CD4-positive, alpha-beta T cell (primary cell): ENCODE measurements at regions not wholly inside any gene's neighbourhood (a gene's known extent, or its start where the extent isn't known, plus 50 kb on each side); places are given as distances from the start of the nearest gene placed in this dataset.
A peak's percentile ranks its signal among the peaks of the same experiment; 100 is the strongest.

Experiments used
- ATAC-seq: fragments of 200-7000 bp; cut with Tn5 transposase; one replicate; pipeline ENCODE4 v1.10.0; 2022; ENCODE audit warnings: mild to moderate bottlenecking; ENCODE audit not compliant: poor library complexity
- CTCF ChIA-PET: fragments of 350-600 bp; sonication (Branson Sonifier 250); formaldehyde crosslinking; loops from one replicate; lab custom pipeline; 2021; ENCODE audit warnings: antibody characterized with exemption, inconsistent platforms; lab: Charles Lee
- POLR2A ChIA-PET: fragments of 350-600 bp; sonication (Branson Sonifier 250); formaldehyde crosslinking; loops from one replicate; lab custom pipeline; 2021; ENCODE audit warnings: antibody characterized with exemption, inconsistent platforms; lab: Charles Lee
- DNase-seq, 14 experiments: peaks; one replicate each; pipeline ENCODE4 v3.0.0-alpha.2; 2013 to 2020; ENCODE audit warnings: mixed read lengths in 2 of 14
- H3K27ac ChIP-seq, 2 donors: one replicate each; pipeline versions ENCODE4 v1.5.1 to v1.7.0; 2013; ENCODE audit warnings: low read length in 2 of 2, low read depth in 1 of 2, mild to moderate bottlenecking in 1 of 2
- H3K27me3 ChIP-seq, 2 experiments: 1 replicate in 1 of 2; 2 replicates in 1 of 2; pipeline versions ENCODE4 v1.6.1 to v1.7.0; 2013; ENCODE audit warnings: low read length in 2 of 2, control low read depth in 1 of 2, mild to moderate bottlenecking in 1 of 2, moderate library complexity in 1 of 2; ENCODE audit not compliant: insufficient read depth in 2 of 2, control insufficient read depth in 1 of 2
- H3K36me3 ChIP-seq: one replicate; pipeline ENCODE4 v1.6.1; 2013; ENCODE audit warnings: low read length, control low read depth; ENCODE audit not compliant: insufficient read depth
- H3K4me1 ChIP-seq: one replicate; pipeline ENCODE4 v1.6.1; 2013; ENCODE audit warnings: low read length, control low read depth; ENCODE audit not compliant: insufficient read depth
- H3K4me3 ChIP-seq: one replicate; pipeline ENCODE4 v1.5.1; 2013; ENCODE audit warnings: mild to moderate bottlenecking, low read length, moderate library complexity
- H3K9me3 ChIP-seq, 2 experiments: 1 replicate in 1 of 2; 2 replicates in 1 of 2; pipeline versions ENCODE4 v1.6.1 to v1.7.0; 2013; ENCODE audit warnings: low read length in 2 of 2, mild to moderate bottlenecking in 2 of 2, control low read depth in 1 of 2, moderate library complexity in 1 of 2; ENCODE audit not compliant: control insufficient read depth in 1 of 2, insufficient read depth in 1 of 2
- H3K27ac Mint-ChIP-seq: one replicate; pipeline ENCODE4 v1.8.0; 2020; ENCODE audit warnings: mixed read lengths
- H3K27me3 Mint-ChIP-seq: one replicate; pipeline ENCODE4 v1.8.0; 2021; ENCODE audit warnings: mixed read lengths
- H3K36me3 Mint-ChIP-seq: one replicate; pipeline ENCODE4 v1.8.0; 2021; ENCODE audit warnings: low read depth, mixed read lengths
- H3K4me1 Mint-ChIP-seq: one replicate; pipeline ENCODE4 v1.8.0; 2021; ENCODE audit warnings: low read depth, mixed read lengths
- H3K4me3 Mint-ChIP-seq: one replicate; pipeline ENCODE4 v1.8.0; 2020; ENCODE audit warnings: mild to moderate bottlenecking, mixed read lengths
- H3K9me3 Mint-ChIP-seq: one replicate; pipeline ENCODE4 v1.8.0; 2020; ENCODE audit warnings: mixed read lengths
- CTCF ChIP-seq: fragments of 200-600 bp; IDR thresholded peaks from one replicate; pipeline ENCODE4 v1.8.0; 2022; ENCODE audit warnings: antibody characterized with exemption, mild to moderate bottlenecking
- intact Hi-C, 2 experiments: fragments of 100-400 bp; cut with DNase I in 1 of 2; cut with micrococcal nuclease in 1 of 2; formaldehyde crosslinking; loops; one replicate each; pipeline versions ENCODE4 v1.15.1 to v1.9.0; 2023 to 2025; cut with DNase I, micrococcal nuclease

DNA sequence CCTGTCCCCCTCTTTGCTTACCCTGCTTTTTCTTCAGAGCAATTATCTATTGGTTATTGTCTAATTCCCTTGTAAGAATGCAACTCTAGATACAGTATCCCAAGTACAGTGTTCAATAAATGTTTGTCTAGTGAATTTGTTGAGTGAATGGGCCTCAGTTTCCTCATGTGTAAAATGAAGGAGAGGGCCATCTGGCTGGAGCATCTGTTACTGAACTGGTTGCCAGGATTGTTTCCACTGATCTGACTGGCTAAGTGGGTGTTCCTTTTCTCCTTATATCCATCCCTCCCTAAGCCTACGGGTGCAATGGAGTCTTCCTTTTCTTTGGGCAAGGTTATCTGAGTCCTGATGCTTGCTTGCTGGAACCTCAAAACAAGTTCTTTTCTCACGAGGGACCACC, 185.2 kb upstream of the RPS6KA3 start:
- H3K4me1 Mint-ChIP-seq, result peaks cover 14% of the 10 kb centered on the region
- Histone ChIP-seq H3K9me3 (no peaks in the 10 kb centered on the region), H3K36me3 (no peaks in the 10 kb centered on the region), H3K27me3 (no peaks in the 10 kb centered on the region), H3K4me3 (no peak overlapping the region), H3K4me1 (peaks cover 18% of the 10 kb centered on the region), H3K27ac (no peak overlapping the region)
- CTCF ChIA-PET, result no interaction called here
- TF ChIP-seq CTCF, result no peak
- peak overlapping the region; percentile 71 for H3K27ac Mint-ChIP-seq
- no peaks in the 10 kb centered on the region for H3K27me3 Mint-ChIP-seq
- H3K9me3 Mint-ChIP-seq, result no peaks in the 10 kb centered on the region
- DNase-seq (no peak), ATAC-seq (no peak)
- intact Hi-C loops, result no loop called here
- H3K36me3 Mint-ChIP-seq, result no peaks in the 10 kb centered on the region
- H3K4me3 Mint-ChIP-seq, result no peak overlapping the region
- POLR2A ChIA-PET, result no interaction called here

DNA sequence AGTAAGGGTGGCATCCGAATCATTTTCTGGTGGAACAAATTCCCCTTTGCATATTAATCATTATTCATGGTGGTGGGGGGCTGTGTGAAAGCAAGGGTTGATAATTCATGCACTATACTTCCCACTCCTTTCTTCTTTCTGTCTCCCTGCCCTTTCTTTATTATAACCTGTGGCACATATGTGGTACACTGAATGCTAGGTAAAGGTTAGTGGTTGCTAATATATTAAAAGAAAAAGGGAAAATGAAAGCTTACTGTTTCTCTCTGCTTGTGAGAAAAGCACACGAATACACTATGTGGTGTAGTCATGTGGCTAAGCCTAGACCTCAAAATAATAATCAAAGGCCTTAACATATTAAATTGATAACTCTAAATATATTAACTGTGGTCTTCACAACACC, 178.4 kb upstream of the RPS6KA3 start:
- Histone ChIP-seq H3K4me1 (peaks cover 22% of the 10 kb centered on the region), H3K36me3 (no peaks in the 10 kb centered on the region), H3K27me3 (no peaks in the 10 kb centered on the region), H3K9me3 (no peaks in the 10 kb centered on the region), H3K27ac (peak overlapping the region in 1 of 2 donors; percentile 34), H3K4me3 (no peak overlapping the region)
- DNase-seq (peak in 1 of 14 experiments; percentile 41), ATAC-seq (no peak)
- CTCF ChIA-PET, result interaction anchor here (1.8 kb wide), 1 partner anchor 192 kb away, joined by 5 read pairs; no protein-coding TSS in a partner anchor
- no peak overlapping the region for H3K4me3 Mint-ChIP-seq
- POLR2A ChIA-PET, result interaction anchor here (1.6 kb wide), 1 partner anchor 192 kb away, joined by 5 read pairs; no protein-coding TSS in a partner anchor
- no peaks in the 10 kb centered on the region for H3K36me3 Mint-ChIP-seq
- no peaks in the 10 kb centered on the region for H3K27me3 Mint-ChIP-seq
- H3K4me1 Mint-ChIP-seq, result peaks cover 46% of the 10 kb centered on the region
- H3K9me3 Mint-ChIP-seq, result no peaks in the 10 kb centered on the region
- H3K27ac Mint-ChIP-seq, result no peak overlapping the region
- intact Hi-C loops, result no loop called here
- TF ChIP-seq CTCF, result no peak

GRCh38 chrX:20442597-20442996, 175.9 kb upstream of the RPS6KA3 start:
- intact Hi-C loops, result loop anchor here (1.0 to 5.0 kb wide), 3 partner anchors 45 to 540 kb away; no protein-coding TSS in a partner anchor
- peaks cover 40% of the 10 kb centered on the region for H3K4me1 ChIP-seq
- no peaks in the 10 kb centered on the region for H3K36me3 ChIP-seq
- Mint-ChIP-seq H3K36me3 (no peaks in the 10 kb centered on the region), H3K4me1 (peaks cover 60% of the 10 kb centered on the region), H3K27me3 (no peaks in the 10 kb centered on the region), H3K27ac (no peak overlapping the region), H3K4me3 (no peak overlapping the region), H3K9me3 (no peaks in the 10 kb centered on the region)
- DNase-seq (peak; percentile 72 to 92 (median 82)), ATAC-seq (peak; percentile 86)
- H3K4me3 ChIP-seq, result no peak overlapping the region
- H3K9me3 ChIP-seq, result no peaks in the 10 kb centered on the region
- peak; percentile 61 for TF ChIP-seq CTCF
- H3K27ac ChIP-seq, result no peak overlapping the region
- ChIA-PET POLR2A (no interaction called here), CTCF (interaction anchor here (0.9 kb wide), 1 partner anchor 11 kb away, joined by 3 read pairs; no protein-coding TSS in a partner anchor)
- no peaks in the 10 kb centered on the region for H3K27me3 ChIP-seq
